GM23338 (cell line): ENCODE measurements at regions not wholly inside any gene's neighbourhood (a gene's known extent, or its start where the extent isn't known, plus 50 kb on each side); places are given as distances from the start of the nearest gene placed in this dataset.

Source experiments
- CREB1 ChIP-seq: fragments of 250-450 bp; sonication (Bioruptor Pico); IDR thresholded peaks from 2 replicates; pipeline ENCODE4 v1.5.0; 2020; ENCODE audit warnings: low read depth, mild to moderate bottlenecking, moderate library complexity
- EZH2 ChIP-seq: fragments of 200-600 bp; sonication (generic); IDR thresholded peaks from one replicate; pipeline ENCODE4 v1.8.0; 2017; ENCODE audit warnings: antibody characterized with exemption, mild to moderate bottlenecking, low read depth; ENCODE audit not compliant: unreplicated experiment
- EZH2phosphoT487 ChIP-seq: fragments of 200-600 bp; sonication (generic); IDR thresholded peaks from one replicate; pipeline ENCODE4 v1.8.1; 2018; ENCODE audit warnings: antibody characterized with exemption; ENCODE audit not compliant: unreplicated experiment
- JUNB ChIP-seq: IDR thresholded peaks from one replicate; pipeline ENCODE4 v1.6.1; 2016; ENCODE audit warnings: antibody characterized with exemption; ENCODE audit not compliant: unreplicated experiment
- POLR2AphosphoS5 ChIP-seq: IDR thresholded peaks from 2 replicates; pipeline ENCODE4 v1.6.1; 2016; ENCODE audit warnings: antibody characterized with exemption, low read depth
- ZNF114 ChIP-seq: fragments of 250-450 bp; sonication (Bioruptor Pico); IDR thresholded peaks from 2 replicates; pipeline ENCODE4 v1.5.0; 2020; ENCODE audit warnings: mild to moderate bottlenecking, moderate library complexity
- TF ChIP-seq, protein P1 (sequence below), 2 experiments: fragments of 200-600 bp in 1 of 2; sonication (generic) in 1 of 2; conservative IDR thresholded peaks; 2 replicates each; pipeline versions ENCODE4 v1.5.1 to v1.6.1; 2016 to 2017; ENCODE audit warnings: antibody characterized with exemption in 2 of 2, low read depth in 2 of 2, mild to moderate bottlenecking in 2 of 2, moderate library complexity in 1 of 2
- TF ChIP-seq, protein P2 (sequence below): IDR thresholded peaks from one replicate; pipeline ENCODE4 v1.6.1; 2018; ENCODE audit warnings: antibody characterized with exemption; ENCODE audit not compliant: unreplicated experiment

DNA sequence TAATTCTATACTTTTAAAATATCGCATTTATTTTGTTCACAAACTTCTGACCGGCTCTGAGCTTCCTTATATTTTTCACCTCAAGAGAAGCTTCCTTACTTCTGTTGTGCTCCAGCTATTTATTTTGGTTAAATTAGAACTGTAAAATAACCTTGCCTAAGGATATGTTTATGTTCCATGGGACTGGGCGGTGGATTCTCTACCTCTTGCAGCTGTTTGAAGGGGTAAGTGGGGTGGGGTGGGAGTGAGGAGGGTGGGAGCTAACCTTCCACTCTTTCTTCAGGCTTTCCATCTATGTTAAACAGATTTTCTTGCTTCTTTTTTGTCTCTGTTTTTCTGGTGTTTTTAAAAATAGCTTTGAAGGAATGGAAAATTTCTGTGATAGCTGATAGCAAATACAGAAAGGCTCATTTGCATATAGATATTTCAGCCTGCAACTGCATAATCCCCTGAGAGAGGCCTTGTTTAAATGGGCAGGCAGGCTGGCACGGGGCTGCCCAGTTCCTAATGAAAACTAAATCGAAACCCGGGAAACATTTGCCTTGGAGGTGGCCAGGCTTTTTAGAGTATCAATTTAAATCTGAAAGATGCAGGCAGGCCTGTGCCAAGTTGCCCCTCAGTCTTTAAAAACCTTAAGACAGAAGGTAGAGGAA lies 122.1 kb upstream of the DMAC1 start:
- TF ChIP-seq, protein P1, sequence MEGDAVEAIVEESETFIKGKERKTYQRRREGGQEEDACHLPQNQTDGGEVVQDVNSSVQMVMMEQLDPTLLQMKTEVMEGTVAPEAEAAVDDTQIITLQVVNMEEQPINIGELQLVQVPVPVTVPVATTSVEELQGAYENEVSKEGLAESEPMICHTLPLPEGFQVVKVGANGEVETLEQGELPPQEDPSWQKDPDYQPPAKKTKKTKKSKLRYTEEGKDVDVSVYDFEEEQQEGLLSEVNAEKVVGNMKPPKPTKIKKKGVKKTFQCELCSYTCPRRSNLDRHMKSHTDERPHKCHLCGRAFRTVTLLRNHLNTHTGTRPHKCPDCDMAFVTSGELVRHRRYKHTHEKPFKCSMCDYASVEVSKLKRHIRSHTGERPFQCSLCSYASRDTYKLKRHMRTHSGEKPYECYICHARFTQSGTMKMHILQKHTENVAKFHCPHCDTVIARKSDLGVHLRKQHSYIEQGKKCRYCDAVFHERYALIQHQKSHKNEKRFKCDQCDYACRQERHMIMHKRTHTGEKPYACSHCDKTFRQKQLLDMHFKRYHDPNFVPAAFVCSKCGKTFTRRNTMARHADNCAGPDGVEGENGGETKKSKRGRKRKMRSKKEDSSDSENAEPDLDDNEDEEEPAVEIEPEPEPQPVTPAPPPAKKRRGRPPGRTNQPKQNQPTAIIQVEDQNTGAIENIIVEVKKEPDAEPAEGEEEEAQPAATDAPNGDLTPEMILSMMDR (conservative IDR thresholded peaks at IDR 0.05; ENCODE audit: low read depth in 2 of 2) = no peak
- TF ChIP-seq JUNB (no peak), EZH2 (no peak), POLR2AphosphoS5 (no peak), CREB1 (CRISPR knock-in tag) (no peak), EZH2phosphoT487 (no peak), ZNF114 (CRISPR knock-in tag) (no peak)
- TF ChIP-seq, protein P2, sequence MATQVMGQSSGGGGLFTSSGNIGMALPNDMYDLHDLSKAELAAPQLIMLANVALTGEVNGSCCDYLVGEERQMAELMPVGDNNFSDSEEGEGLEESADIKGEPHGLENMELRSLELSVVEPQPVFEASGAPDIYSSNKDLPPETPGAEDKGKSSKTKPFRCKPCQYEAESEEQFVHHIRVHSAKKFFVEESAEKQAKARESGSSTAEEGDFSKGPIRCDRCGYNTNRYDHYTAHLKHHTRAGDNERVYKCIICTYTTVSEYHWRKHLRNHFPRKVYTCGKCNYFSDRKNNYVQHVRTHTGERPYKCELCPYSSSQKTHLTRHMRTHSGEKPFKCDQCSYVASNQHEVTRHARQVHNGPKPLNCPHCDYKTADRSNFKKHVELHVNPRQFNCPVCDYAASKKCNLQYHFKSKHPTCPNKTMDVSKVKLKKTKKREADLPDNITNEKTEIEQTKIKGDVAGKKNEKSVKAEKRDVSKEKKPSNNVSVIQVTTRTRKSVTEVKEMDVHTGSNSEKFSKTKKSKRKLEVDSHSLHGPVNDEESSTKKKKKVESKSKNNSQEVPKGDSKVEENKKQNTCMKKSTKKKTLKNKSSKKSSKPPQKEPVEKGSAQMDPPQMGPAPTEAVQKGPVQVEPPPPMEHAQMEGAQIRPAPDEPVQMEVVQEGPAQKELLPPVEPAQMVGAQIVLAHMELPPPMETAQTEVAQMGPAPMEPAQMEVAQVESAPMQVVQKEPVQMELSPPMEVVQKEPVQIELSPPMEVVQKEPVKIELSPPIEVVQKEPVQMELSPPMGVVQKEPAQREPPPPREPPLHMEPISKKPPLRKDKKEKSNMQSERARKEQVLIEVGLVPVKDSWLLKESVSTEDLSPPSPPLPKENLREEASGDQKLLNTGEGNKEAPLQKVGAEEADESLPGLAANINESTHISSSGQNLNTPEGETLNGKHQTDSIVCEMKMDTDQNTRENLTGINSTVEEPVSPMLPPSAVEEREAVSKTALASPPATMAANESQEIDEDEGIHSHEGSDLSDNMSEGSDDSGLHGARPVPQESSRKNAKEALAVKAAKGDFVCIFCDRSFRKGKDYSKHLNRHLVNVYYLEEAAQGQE = no peak
